GM03348 (cell line): ENCODE measurements at regions not wholly inside any gene's neighbourhood (a gene's known extent, or its start where the extent isn't known, plus 50 kb on each side); places are given as distances from the start of the nearest gene placed in this dataset.

ENCODE experiments used
- DNase-seq: peaks from one replicate; pipeline ENCODE4 v3.0.0; 2012; ENCODE audit warnings: low spot score

- no peak for DNase-seq
Observed at GRCh38 chr2:196356332-196356731, 185.0 kb upstream of the STK17B start.

GRCh38 chr2:196360650-196361049 lies 189.3 kb upstream of the STK17B start:
- DNase-seq: no peak

- DNase-seq: peak; percentile 26
Observed at GRCh38 chr2:196361606-196362326, 190.4 kb upstream of the STK17B start.

GRCh38 chr2:196362973-196363549 lies 191.7 kb upstream of the STK17B start:
- DNase-seq: no peak

- DNase-seq: no peak
Observed at GRCh38 chr2:196365145-196365544, 193.8 kb upstream of the STK17B start.

GRCh38 chr2:196365923-196366322 lies 194.5 kb upstream of the STK17B start:
- no peak for DNase-seq

- no peak for DNase-seq
Observed at GRCh38 chr2:196367633-196368032, 196.3 kb upstream of the STK17B start.

GRCh38 chr2:196368546-196369225 lies 197.3 kb upstream of the STK17B start:
- DNase-seq: no peak

GRCh38 chr2:196369967-196370366 lies 198.6 kb upstream of the STK17B start:
- DNase-seq: no peak

- DNase-seq: no peak
Observed at GRCh38 chr2:196370381-196370780, 199.0 kb upstream of the STK17B start.

GRCh38 chr2:196372276-196372809 lies 201.0 kb upstream of the STK17B start:
- no peak for DNase-seq

GRCh38 chr2:196372811-196373664 lies 201.7 kb upstream of the STK17B start:
- no peak for DNase-seq

- DNase-seq: peak; percentile 31
Observed at GRCh38 chr2:196376984-196377877, 205.9 kb upstream of the STK17B start.

GRCh38 chr2:196379600-196379999 lies 208.2 kb upstream of the STK17B start:
- no peak for DNase-seq

- no peak for DNase-seq
Observed at GRCh38 chr2:196380098-196380497, 208.7 kb upstream of the STK17B start.

GRCh38 chr2:196380575-196380974 lies 209.2 kb upstream of the STK17B start:
- DNase-seq: no peak

- no peak for DNase-seq
Observed at GRCh38 chr2:196381464-196381863, 210.1 kb upstream of the STK17B start.

GRCh38 chr2:196383799-196384198 lies 212.4 kb upstream of the STK17B start:
- no peak for DNase-seq

- DNase-seq: no peak
Observed at GRCh38 chr2:196384729-196385128, 213.4 kb upstream of the STK17B start.

GRCh38 chr2:196389670-196390069 lies 218.3 kb upstream of the STK17B start:
- DNase-seq: no peak
